ENCODE measurements at regions not wholly inside any gene's neighbourhood (a gene's known extent, or its start where the extent isn't known, plus 50 kb on each side); places are given as distances from the start of the nearest gene placed in this dataset.

DNA sequence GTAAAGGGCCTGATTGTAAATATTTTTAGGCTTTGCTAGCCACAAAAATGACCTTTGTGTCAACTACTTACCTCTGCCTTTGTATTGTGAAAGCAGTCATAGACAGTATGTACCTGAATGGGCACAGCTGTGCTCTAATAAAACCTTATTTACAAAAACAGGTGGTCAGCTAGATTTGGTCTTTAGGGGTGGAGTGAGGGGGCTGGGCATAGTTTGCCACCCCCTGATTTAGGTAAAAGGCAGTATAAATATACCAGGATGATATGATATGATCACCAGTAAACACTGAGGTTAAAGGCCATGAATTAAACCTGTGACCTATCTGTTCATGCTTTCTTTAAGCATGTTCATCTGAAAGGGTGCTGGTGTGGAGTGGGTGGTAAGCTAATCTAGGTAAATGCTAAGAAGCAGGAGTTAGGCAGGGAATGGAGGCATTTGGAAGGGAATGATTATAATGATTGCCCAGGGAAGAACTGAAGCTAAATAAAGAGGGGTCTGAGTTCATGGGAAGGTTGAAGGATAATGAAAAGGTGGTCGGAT, 77.1 kb upstream of the BCAT1 start:
- Mint-ChIP-seq H3K36me3 (ENCODE audit: low read depth) (no peaks in the 10 kb centered on the region), H3K9me3 (no peaks in the 10 kb centered on the region), H3K4me1 (no peaks in the 10 kb centered on the region), H3K4me3 (no peak overlapping the region), H3K27me3 (no peaks in the 10 kb centered on the region), H3K27ac (no peak overlapping the region)
- no peak for DNase-seq
- intact Hi-C loops (cut with micrococcal nuclease), result no loop called here

GRCh38 chr12:25025260-25025659, 76.4 kb upstream of the BCAT1 start:
- intact Hi-C loops (cut with micrococcal nuclease), result no loop called here
- Mint-ChIP-seq H3K4me1 (no peaks in the 10 kb centered on the region), H3K9me3 (no peaks in the 10 kb centered on the region), H3K36me3 (ENCODE audit: low read depth) (no peaks in the 10 kb centered on the region), H3K4me3 (no peak overlapping the region), H3K27ac (no peak overlapping the region), H3K27me3 (peaks cover 2% of the 10 kb centered on the region)
- no peak for DNase-seq

GRCh38 chr12:25023808-25024207, 74.9 kb upstream of the BCAT1 start:
- Mint-ChIP-seq H3K27me3 (peaks cover 3% of the 10 kb centered on the region), H3K27ac (no peak overlapping the region), H3K36me3 (ENCODE audit: low read depth) (no peaks in the 10 kb centered on the region), H3K9me3 (no peaks in the 10 kb centered on the region), H3K4me1 (no peaks in the 10 kb centered on the region), H3K4me3 (no peak overlapping the region)
- intact Hi-C loops (cut with micrococcal nuclease), result no loop called here
- DNase-seq, result no peak

GRCh38 chr12:25020621-25021243, 71.8 kb upstream of the BCAT1 start:
- DNase-seq, result no peak
- H3K4me3 Mint-ChIP-seq, result no peak overlapping the region
- intact Hi-C loops (cut with micrococcal nuclease), result no loop called here
- H3K27ac Mint-ChIP-seq, result no peak overlapping the region
- no peaks in the 10 kb centered on the region for H3K36me3 Mint-ChIP-seq (ENCODE audit: low read depth)
- H3K27me3 Mint-ChIP-seq, result peaks cover 10% of the 10 kb centered on the region
- H3K9me3 Mint-ChIP-seq, result no peaks in the 10 kb centered on the region
- no peaks in the 10 kb centered on the region for H3K4me1 Mint-ChIP-seq

GRCh38 chr12:25018146-25018545, 69.2 kb upstream of the BCAT1 start:
- no peak for DNase-seq
- Mint-ChIP-seq H3K9me3 (no peaks in the 10 kb centered on the region), H3K27ac (no peak overlapping the region), H3K27me3 (peaks cover 10% of the 10 kb centered on the region), H3K36me3 (ENCODE audit: low read depth) (no peaks in the 10 kb centered on the region), H3K4me3 (no peak overlapping the region), H3K4me1 (no peaks in the 10 kb centered on the region)
- intact Hi-C loops (cut with micrococcal nuclease), result no loop called here

- intact Hi-C loops (cut with micrococcal nuclease), result no loop called here
- no peak overlapping the region for H3K4me3 Mint-ChIP-seq
- H3K36me3 Mint-ChIP-seq (ENCODE audit: low read depth), result no peaks in the 10 kb centered on the region
- peaks cover 10% of the 10 kb centered on the region for H3K27me3 Mint-ChIP-seq
- no peaks in the 10 kb centered on the region for H3K9me3 Mint-ChIP-seq
- no peaks in the 10 kb centered on the region for H3K4me1 Mint-ChIP-seq
- no peak overlapping the region for H3K27ac Mint-ChIP-seq
- no peak for DNase-seq
Observed at GRCh38 chr12:25017336-25017735, 68.4 kb upstream of the BCAT1 start.

DNA sequence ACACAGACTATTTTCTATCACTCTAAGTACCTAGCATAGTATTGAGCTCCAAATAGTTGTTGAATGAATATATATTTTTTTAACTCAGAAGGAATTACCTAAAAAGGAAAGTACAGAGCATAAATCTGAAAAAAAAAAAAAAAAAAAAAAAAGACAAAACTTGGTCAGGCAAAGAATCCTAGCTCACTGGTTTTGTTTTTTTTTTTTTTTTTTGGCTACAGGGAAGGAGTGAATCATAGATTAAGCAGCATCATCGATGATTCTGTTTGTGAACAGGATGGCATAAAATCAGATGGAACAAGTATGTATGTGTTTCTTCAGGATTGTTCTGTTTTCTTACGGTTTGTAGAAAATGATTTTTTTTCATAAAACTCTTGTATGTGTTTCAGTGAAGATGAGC, 66.1 kb upstream of the BCAT1 start:
- H3K4me3 Mint-ChIP-seq, result no peak overlapping the region
- peaks cover 7% of the 10 kb centered on the region for H3K27me3 Mint-ChIP-seq
- no peaks in the 10 kb centered on the region for H3K9me3 Mint-ChIP-seq
- no peaks in the 10 kb centered on the region for H3K36me3 Mint-ChIP-seq (ENCODE audit: low read depth)
- intact Hi-C loops (cut with micrococcal nuclease), result no loop called here
- H3K27ac Mint-ChIP-seq, result no peak overlapping the region
- H3K4me1 Mint-ChIP-seq, result no peaks in the 10 kb centered on the region
- no peak for DNase-seq

- no peaks in the 10 kb centered on the region for H3K4me1 Mint-ChIP-seq
- H3K27me3 Mint-ChIP-seq, result peaks cover 3% of the 10 kb centered on the region
- no peak overlapping the region for H3K4me3 Mint-ChIP-seq
- H3K9me3 Mint-ChIP-seq, result no peaks in the 10 kb centered on the region
- H3K36me3 Mint-ChIP-seq (ENCODE audit: low read depth), result no peaks in the 10 kb centered on the region
- intact Hi-C loops (cut with micrococcal nuclease), result no loop called here
- DNase-seq, result no peak
- no peak overlapping the region for H3K27ac Mint-ChIP-seq
Observed at GRCh38 chr12:25013061-25013460, 64.2 kb upstream of the BCAT1 start.

- no peak for DNase-seq
- Mint-ChIP-seq H3K27me3 (no peaks in the 10 kb centered on the region), H3K4me3 (no peak overlapping the region), H3K4me1 (no peaks in the 10 kb centered on the region), H3K9me3 (no peaks in the 10 kb centered on the region), H3K27ac (no peak overlapping the region), H3K36me3 (ENCODE audit: low read depth) (no peaks in the 10 kb centered on the region)
- intact Hi-C loops (cut with micrococcal nuclease), result no loop called here
Observed at GRCh38 chr12:25009496-25010092, 60.7 kb upstream of the BCAT1 start.

- Mint-ChIP-seq H3K9me3 (no peaks in the 10 kb centered on the region), H3K27ac (no peak overlapping the region), H3K27me3 (peaks cover 7% of the 10 kb centered on the region), H3K36me3 (ENCODE audit: low read depth) (no peaks in the 10 kb centered on the region), H3K4me1 (no peaks in the 10 kb centered on the region), H3K4me3 (no peak overlapping the region)
- intact Hi-C loops (cut with micrococcal nuclease), result no loop called here
- DNase-seq, result no peak
Observed at GRCh38 chr12:25005376-25005775, 56.5 kb upstream of the BCAT1 start.

- Mint-ChIP-seq H3K4me1 (no peaks in the 10 kb centered on the region), H3K4me3 (no peak overlapping the region), H3K27ac (no peak overlapping the region), H3K9me3 (no peaks in the 10 kb centered on the region), H3K36me3 (ENCODE audit: low read depth) (no peaks in the 10 kb centered on the region), H3K27me3 (peaks cover 7% of the 10 kb centered on the region)
- no peak for DNase-seq
- intact Hi-C loops (cut with micrococcal nuclease), result no loop called here
Observed at GRCh38 chr12:25004447-25004846, 55.5 kb upstream of the BCAT1 start.

DNA sequence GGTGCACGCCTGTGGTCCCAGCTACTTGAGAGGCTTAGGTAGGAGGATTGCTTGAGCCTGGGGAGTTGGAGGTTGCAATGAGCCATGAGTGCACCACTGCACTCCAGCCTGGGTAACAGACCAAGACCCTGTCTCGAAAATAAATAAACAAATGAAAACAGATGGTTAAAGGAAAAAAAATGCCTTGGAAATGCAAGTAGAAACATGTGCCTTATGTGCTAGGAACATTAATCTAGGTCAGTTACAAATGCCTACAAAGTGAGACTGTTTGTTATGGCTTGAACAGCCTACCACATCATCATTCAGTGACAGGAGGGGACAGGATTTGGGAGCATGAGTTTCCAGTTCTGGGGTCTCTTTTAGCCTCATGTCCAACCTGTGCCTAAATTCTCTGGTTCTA, 52.4 kb upstream of the BCAT1 start:
- intact Hi-C loops (cut with micrococcal nuclease), result no loop called here
- no peak overlapping the region for H3K27ac Mint-ChIP-seq
- H3K27me3 Mint-ChIP-seq, result peaks cover 9% of the 10 kb centered on the region
- H3K4me3 Mint-ChIP-seq, result no peak overlapping the region
- no peaks in the 10 kb centered on the region for H3K9me3 Mint-ChIP-seq
- DNase-seq, result no peak
- H3K4me1 Mint-ChIP-seq, result no peaks in the 10 kb centered on the region
- H3K36me3 Mint-ChIP-seq (ENCODE audit: low read depth), result no peaks in the 10 kb centered on the region

Measured in activated CD4-positive, alpha-beta T cell treated with anti-CD3 and anti-CD28 coated beads, Interleukin-2, amount 10 ng/mL, durations not matched to agents 24 days and 14 days (primary cell).